Osteoblast (primary cell): ENCODE measurements at regions not wholly inside any gene's neighbourhood (a gene's known extent, or its start where the extent isn't known, plus 50 kb on each side); places are given as distances from the start of the nearest gene placed in this dataset.

Source experiments
- DNase-seq: peaks from one replicate; pipeline ENCODE4 v3.0.0; 2011; ENCODE audit warnings: low spot score, mixed read lengths; ENCODE audit not compliant: insufficient read length; ENCODE audit errors: missing footprints
- H2AFZ ChIP-seq: 2 replicates; pipeline ENCODE4 v1.6.0; 2011; ENCODE audit warnings: mild to moderate bottlenecking, low read length
- H3K27ac ChIP-seq: 2 replicates; pipeline ENCODE4 v1.5.1; 2011; ENCODE audit warnings: mild to moderate bottlenecking, low read depth, low read length, moderate library complexity
- H3K27me3 ChIP-seq: 2 replicates; pipeline ENCODE4 v1.6.0; 2012; ENCODE audit warnings: mild to moderate bottlenecking, control low read depth, inconsistent platforms, low read length, moderate library complexity; ENCODE audit not compliant: insufficient read depth
- H3K36me3 ChIP-seq: 2 replicates; pipeline ENCODE4 v1.5.1; 2011; ENCODE audit warnings: mild to moderate bottlenecking, low read length, control low read depth, moderate library complexity; ENCODE audit not compliant: insufficient read depth
- H3K4me1 ChIP-seq: 2 replicates; pipeline ENCODE4 v1.5.1; 2011; ENCODE audit warnings: mild to moderate bottlenecking, low read length, control low read depth, moderate library complexity; ENCODE audit not compliant: insufficient read depth
- H3K4me2 ChIP-seq: 2 replicates; pipeline ENCODE4 v1.6.0; 2011; ENCODE audit warnings: mild to moderate bottlenecking, low read length; ENCODE audit not compliant: insufficient read depth
- H3K4me3 ChIP-seq: fragments of 200-600 bp; sonication (generic); 3 replicates; pipeline ENCODE4 v1.5.1; 2012; ENCODE audit warnings: mild to moderate bottlenecking, low read length, inconsistent platforms; ENCODE audit not compliant: insufficient read depth
- H3K79me2 ChIP-seq: 2 replicates; pipeline ENCODE4 v1.6.0; 2012; ENCODE audit warnings: mild to moderate bottlenecking, low read length, control low read depth, inconsistent platforms; ENCODE audit not compliant: insufficient read depth
- H3K9me3 ChIP-seq: 2 replicates; pipeline ENCODE4 v1.5.1; 2011; ENCODE audit warnings: low read depth, low read length, control low read depth
- H4K20me1 ChIP-seq: 2 replicates; pipeline ENCODE4 v1.6.0; 2012; ENCODE audit warnings: mild to moderate bottlenecking, low read length, control low read depth; ENCODE audit not compliant: insufficient read depth
- CTCF ChIP-seq: IDR thresholded peaks from 2 replicates; pipeline ENCODE4 v1.5.1; 2011; ENCODE audit warnings: mild to moderate bottlenecking, low read depth, low read length, moderate library complexity; ENCODE audit errors: extremely low read depth

- Histone ChIP-seq H3K4me1 (peaks cover 6% of the 10 kb centered on the region), H3K79me2 (peaks cover 49% of the 10 kb centered on the region)
Observed at GRCh38 chr17:81345228-81346089, 49.8 kb upstream of the BAHCC1 start.

More at GRCh38 chr17:81345228-81346089, 49.8 kb upstream of the BAHCC1 start:
- DNase-seq, result peak; percentile 99
- H3K9me3 ChIP-seq, result no peaks in the 10 kb centered on the region
- H3K36me3 ChIP-seq, result no peaks in the 10 kb centered on the region
- peaks cover 7% of the 10 kb centered on the region for H4K20me1 ChIP-seq
- H3K27me3 ChIP-seq, result no peaks in the 10 kb centered on the region
- peak overlapping the region; percentile 93 for H3K4me2 ChIP-seq
- H3K27ac ChIP-seq, result peak overlapping the region; percentile 78
- peak overlapping the region; percentile 25 for H2AFZ ChIP-seq
- peak; percentile 13 for TF ChIP-seq CTCF
- peak overlapping the region; percentile 94 for H3K4me3 ChIP-seq
